ENCODE measurements at regions not wholly inside any gene's neighbourhood (a gene's known extent, or its start where the extent isn't known, plus 50 kb on each side); places are given as distances from the start of the nearest gene placed in this dataset.
A peak's percentile ranks its signal among the peaks of the same experiment; 100 is the strongest.
"Not testable (repeated sequence)": the region's sequence is repeated elsewhere in the genome, so short reads cannot be mapped to it uniquely, and the experiment has no call there.

- DNase-seq (ENCODE audit: low read depth in 2 of 2), result not testable (repeated sequence)
These were observed 122.6 kb upstream of the PODXL start for GRCh38 chr7:131679071-131679470.

GRCh38 chr7:131676850-131677249 is 120.4 kb upstream of the PODXL start:
- DNase-seq (ENCODE audit: low read depth in 2 of 2), result not testable (repeated sequence)

GRCh38 chr7:131674131-131674530 is 117.7 kb upstream of the PODXL start:
- no peak for DNase-seq (ENCODE audit: low read depth in 2 of 2)

GRCh38 chr7:131673576-131673975 is 117.1 kb upstream of the PODXL start:
- no peak for DNase-seq (ENCODE audit: low read depth in 2 of 2)

GRCh38 chr7:131670406-131670805 is 114.0 kb upstream of the PODXL start:
- DNase-seq (ENCODE audit: low read depth in 2 of 2), result no peak

GRCh38 chr7:131667699-131668098 is 111.3 kb upstream of the PODXL start:
- no peak for DNase-seq (ENCODE audit: low read depth in 2 of 2)

- no peak for DNase-seq (ENCODE audit: low read depth in 2 of 2)
These were observed 108.6 kb upstream of the PODXL start for GRCh38 chr7:131665021-131665420.

- DNase-seq (ENCODE audit: low read depth in 2 of 2), result no peak
These were observed 108.1 kb upstream of the PODXL start for GRCh38 chr7:131664570-131664969.

- not testable (repeated sequence) for DNase-seq (ENCODE audit: low read depth in 2 of 2)
These were observed 106.0 kb upstream of the PODXL start for GRCh38 chr7:131662301-131662873.

- no peak for DNase-seq (ENCODE audit: low read depth in 2 of 2)
These were observed 101.5 kb upstream of the PODXL start for GRCh38 chr7:131657881-131658280.

- DNase-seq (ENCODE audit: low read depth in 2 of 2), result no peak
These were observed 100.7 kb upstream of the PODXL start for GRCh38 chr7:131656980-131657723.

GRCh38 chr7:131655866-131656265 is 99.4 kb upstream of the PODXL start:
- no peak for DNase-seq (ENCODE audit: low read depth in 2 of 2)

- no peak for DNase-seq (ENCODE audit: low read depth in 2 of 2)
These were observed 99.0 kb upstream of the PODXL start for GRCh38 chr7:131655447-131655846.

- peak; percentile 74 to 85 for DNase-seq (ENCODE audit: low read depth in 2 of 2)
These were observed 98.4 kb upstream of the PODXL start for GRCh38 chr7:131654668-131655326.

GRCh38 chr7:131654249-131654558 is 97.8 kb upstream of the PODXL start:
- no peak for DNase-seq (ENCODE audit: low read depth in 2 of 2)

- no peak for DNase-seq (ENCODE audit: low read depth in 2 of 2)
These were observed 97.2 kb upstream of the PODXL start for GRCh38 chr7:131653418-131654248.

GRCh38 chr7:131652934-131653333 is 96.5 kb upstream of the PODXL start:
- no peak for DNase-seq (ENCODE audit: low read depth in 2 of 2)

GRCh38 chr7:131652194-131652593 is 95.8 kb upstream of the PODXL start:
- no peak for DNase-seq (ENCODE audit: low read depth in 2 of 2)

GRCh38 chr7:131649879-131650278 is 93.5 kb upstream of the PODXL start:
- no peak for DNase-seq (ENCODE audit: low read depth in 2 of 2)

- no peak for DNase-seq (ENCODE audit: low read depth in 2 of 2)
These were observed 92.6 kb upstream of the PODXL start for GRCh38 chr7:131649003-131649541.

GRCh38 chr7:131648491-131648890 is 92.1 kb upstream of the PODXL start:
- DNase-seq (ENCODE audit: low read depth in 2 of 2), result no peak

- no peak for DNase-seq (ENCODE audit: low read depth in 2 of 2)
These were observed 89.8 kb upstream of the PODXL start for GRCh38 chr7:131646203-131646602.
